GM12873 (cell line): ENCODE measurements at regions not wholly inside any gene's neighbourhood (a gene's known extent, or its start where the extent isn't known, plus 50 kb on each side); places are given as distances from the start of the nearest gene placed in this dataset.

ENCODE experiments used
- TF ChIP-seq, protein P1 (sequence below): IDR thresholded peaks from 2 replicates; pipeline ENCODE4 v1.5.1; 2012; ENCODE audit warnings: low read depth, mild to moderate bottlenecking, moderate library complexity, low read length, control low read depth; ENCODE audit not compliant: insufficient read depth; ENCODE audit errors: missing control alignments

- TF ChIP-seq, protein P1, sequence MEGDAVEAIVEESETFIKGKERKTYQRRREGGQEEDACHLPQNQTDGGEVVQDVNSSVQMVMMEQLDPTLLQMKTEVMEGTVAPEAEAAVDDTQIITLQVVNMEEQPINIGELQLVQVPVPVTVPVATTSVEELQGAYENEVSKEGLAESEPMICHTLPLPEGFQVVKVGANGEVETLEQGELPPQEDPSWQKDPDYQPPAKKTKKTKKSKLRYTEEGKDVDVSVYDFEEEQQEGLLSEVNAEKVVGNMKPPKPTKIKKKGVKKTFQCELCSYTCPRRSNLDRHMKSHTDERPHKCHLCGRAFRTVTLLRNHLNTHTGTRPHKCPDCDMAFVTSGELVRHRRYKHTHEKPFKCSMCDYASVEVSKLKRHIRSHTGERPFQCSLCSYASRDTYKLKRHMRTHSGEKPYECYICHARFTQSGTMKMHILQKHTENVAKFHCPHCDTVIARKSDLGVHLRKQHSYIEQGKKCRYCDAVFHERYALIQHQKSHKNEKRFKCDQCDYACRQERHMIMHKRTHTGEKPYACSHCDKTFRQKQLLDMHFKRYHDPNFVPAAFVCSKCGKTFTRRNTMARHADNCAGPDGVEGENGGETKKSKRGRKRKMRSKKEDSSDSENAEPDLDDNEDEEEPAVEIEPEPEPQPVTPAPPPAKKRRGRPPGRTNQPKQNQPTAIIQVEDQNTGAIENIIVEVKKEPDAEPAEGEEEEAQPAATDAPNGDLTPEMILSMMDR = no peak
Measured at GRCh38 chr12:96103067-96103644, 67.8 kb upstream of the LTA4H start.

DNA sequence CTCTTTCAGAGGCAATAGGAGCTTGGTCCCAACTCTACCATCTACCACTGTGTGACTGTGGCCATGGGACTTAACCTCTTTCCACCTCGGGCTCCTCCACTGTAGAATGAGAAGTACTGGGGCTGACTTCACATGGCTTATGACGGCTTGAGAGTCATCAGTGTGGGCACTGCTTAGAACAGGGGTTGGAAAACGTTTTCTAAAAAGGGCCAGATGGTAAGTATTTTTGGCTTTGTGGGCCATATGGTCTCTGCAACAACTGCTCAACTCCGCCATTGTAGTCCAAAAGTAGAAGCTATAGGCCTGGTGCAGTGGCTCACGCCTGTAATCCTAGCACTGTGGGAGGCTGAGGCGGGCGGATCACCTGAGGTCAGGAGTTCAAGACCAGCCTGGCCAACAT is 69.2 kb upstream of the LTA4H start:
- TF ChIP-seq, protein P1 = no peak

- TF ChIP-seq, protein P1 = no peak
Measured at GRCh38 chr12:96106137-96106536, 70.8 kb upstream of the LTA4H start.

DNA sequence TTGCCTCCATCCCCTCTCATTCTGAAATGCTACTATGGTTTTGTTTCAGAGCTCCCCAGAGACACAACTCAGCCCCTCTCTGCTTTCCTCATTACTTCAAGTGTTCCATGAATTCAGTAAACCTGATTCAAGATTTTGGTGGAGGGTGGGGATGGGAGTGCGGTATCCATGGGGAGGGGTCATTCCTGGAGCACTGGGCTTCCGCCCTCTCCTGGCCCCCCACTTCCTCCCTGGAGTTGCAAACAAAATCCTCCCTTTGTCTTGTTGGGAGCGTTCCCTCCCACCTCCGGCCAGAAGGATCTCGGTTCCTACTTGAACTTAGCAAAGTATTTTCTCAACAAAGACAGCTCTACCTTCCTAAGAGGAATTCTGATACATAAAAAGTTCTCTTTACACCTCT is 71.8 kb upstream of the LTA4H start:
- TF ChIP-seq, protein P1 = no peak

GRCh38 chr12:96108321-96108720 is 72.9 kb upstream of the LTA4H start:
- TF ChIP-seq, protein P1 = no peak

DNA sequence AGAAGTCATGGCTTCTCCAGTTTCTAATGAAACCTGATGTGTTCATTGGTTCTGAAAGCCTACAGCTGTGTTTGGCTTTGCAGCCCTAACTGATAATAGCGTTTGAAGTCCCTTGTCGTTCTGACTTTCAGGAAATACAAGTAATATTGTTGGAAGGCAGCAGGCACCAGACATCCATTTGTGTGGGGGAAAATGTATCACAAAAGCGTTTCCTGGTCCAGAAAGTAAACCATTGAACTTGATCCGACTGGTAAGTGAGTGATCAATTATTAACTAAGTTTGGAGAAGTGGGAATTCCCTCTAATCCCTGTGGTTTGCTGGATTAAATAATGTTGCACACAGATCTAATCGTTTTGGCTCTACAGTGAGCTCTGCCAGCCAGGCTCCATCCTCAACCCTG is 77.3 kb upstream of the LTA4H start:
- TF ChIP-seq, protein P1 = no peak

DNA sequence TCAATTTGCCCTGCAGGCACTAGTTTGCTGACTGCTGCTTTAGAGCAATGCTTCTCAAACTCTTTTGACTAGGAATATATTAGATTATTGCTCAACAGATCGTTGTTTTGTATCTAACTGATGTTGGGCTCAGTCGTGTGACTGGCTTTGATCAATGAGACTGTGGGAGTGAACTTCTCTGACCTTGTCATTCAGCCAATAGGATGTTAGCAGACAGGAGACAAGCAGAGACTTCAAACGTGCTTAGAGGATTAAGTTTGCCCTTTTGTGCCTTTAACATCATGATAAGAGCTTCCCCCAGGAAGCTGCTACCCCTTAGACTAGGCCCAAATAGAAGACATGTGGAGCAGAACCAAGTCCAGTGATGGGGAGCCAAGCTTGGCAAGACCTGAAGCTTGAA is 76.7 kb upstream of the ELK3 start:
- TF ChIP-seq, protein P1 = no peak
